HUES64 (cell line): ENCODE measurements at regions not wholly inside any gene's neighbourhood (a gene's known extent, or its start where the extent isn't known, plus 50 kb on each side); places are given as distances from the start of the nearest gene placed in this dataset.

Experiments
- H3K27ac ChIP-seq: 2 replicates; pipeline ENCODE4 v1.7.0; 2013; ENCODE audit warnings: low read depth, low read length, inconsistent platforms
- H3K27me3 ChIP-seq: 2 replicates; pipeline ENCODE4 v1.6.1; 2013; ENCODE audit warnings: mild to moderate bottlenecking, low read length; ENCODE audit not compliant: insufficient read depth
- H3K36me3 ChIP-seq: 2 replicates; pipeline ENCODE4 v1.6.1; 2013; ENCODE audit warnings: mild to moderate bottlenecking, low read length; ENCODE audit not compliant: insufficient read depth
- H3K4me1 ChIP-seq: 2 replicates; pipeline ENCODE4 v1.6.1; 2013; ENCODE audit warnings: mild to moderate bottlenecking, low read length, moderate library complexity; ENCODE audit not compliant: insufficient read depth
- H3K4me3 ChIP-seq: 2 replicates; pipeline ENCODE4 v1.5.1; 2013; ENCODE audit warnings: mild to moderate bottlenecking, low read length, moderate library complexity
- H3K9ac ChIP-seq: 2 replicates; pipeline ENCODE4 v1.6.1; 2013; ENCODE audit warnings: mild to moderate bottlenecking, low read depth, low read length
- H3K9me3 ChIP-seq: 2 replicates; pipeline ENCODE4 v1.6.1; 2013; ENCODE audit warnings: low read depth, low read length; ENCODE audit not compliant: insufficient read depth
- WGBS: fragments of 150-250, 120-280 bp; methylation state at CpG from one replicate; pipeline ENCODE4 v1.1.7; 2013; ENCODE audit warnings: missing lambda C conversion rate; 5-methylcytosine and 5-hydroxymethylcytosine counted together

DNA sequence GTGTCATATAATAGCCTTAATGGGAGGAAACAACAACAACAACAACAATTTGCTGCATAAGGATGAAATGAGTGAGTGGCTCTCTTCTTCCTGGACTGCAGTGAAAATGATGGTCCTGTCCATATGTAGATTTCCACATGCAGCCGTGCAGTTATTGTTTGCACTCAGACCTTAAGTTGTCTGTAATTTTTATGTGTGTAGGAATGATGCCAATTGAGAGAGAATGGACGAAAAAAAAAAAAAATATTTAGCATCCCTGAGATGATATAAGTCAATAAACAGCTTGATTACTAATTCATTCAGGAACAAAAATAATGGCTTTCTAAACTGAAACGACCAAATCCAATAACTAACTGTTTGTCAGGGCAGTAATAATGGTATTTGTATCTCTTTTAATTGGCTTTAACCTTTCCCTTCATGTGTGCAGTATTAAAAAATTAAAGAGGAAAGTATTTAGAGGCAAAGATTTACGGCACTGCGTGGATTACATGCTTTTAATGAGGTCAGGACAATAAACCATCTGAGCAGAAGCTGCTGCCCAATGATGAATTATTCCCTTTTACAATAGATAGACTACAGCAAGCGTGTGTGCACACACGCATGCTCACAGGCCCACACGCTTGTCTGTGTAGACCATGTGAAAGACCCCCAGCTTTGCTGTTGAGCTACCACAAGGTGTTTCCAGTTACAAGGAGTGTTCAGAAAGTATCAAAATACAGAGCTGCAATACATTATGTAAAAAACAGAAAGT is 459.5 kb upstream of the WWC1 start:
- Histone ChIP-seq H3K9ac (no peak overlapping the region), H3K36me3 (no peaks in the 10 kb centered on the region), H3K27me3 (no peaks in the 10 kb centered on the region), H3K9me3 (no peaks in the 10 kb centered on the region), H3K27ac (no peak overlapping the region), H3K4me1 (peaks cover 8% of the 10 kb centered on the region), H3K4me3 (no peak overlapping the region)
- 88% methylated on average over 6 of the region's 8 CpGs for WGBS

DNA sequence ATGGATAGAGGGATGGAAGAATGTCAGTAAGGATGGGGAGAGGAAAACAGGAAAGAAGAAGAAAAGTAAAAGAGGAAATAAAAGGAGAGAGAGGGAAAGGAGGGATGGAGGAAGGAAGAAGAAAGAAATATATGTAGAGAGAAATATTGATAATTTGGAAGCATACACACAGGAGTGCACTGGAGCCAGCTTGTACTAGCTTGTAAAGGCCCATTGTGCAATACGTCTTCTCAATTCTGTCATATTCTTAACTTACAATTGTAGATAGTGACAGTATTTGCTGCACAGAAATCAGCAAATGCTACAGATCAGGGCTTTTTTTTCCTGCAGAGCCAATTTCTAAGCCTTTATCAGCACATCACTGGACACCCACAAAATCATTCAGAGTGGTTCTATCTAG is 458.8 kb upstream of the WWC1 start:
- no peak overlapping the region for H3K4me3 ChIP-seq
- H3K9me3 ChIP-seq: no peaks in the 10 kb centered on the region
- H3K27ac ChIP-seq: no peak overlapping the region
- no CpG with 5 or more reads among the region's 1 CpG for WGBS
- H3K36me3 ChIP-seq: no peaks in the 10 kb centered on the region
- no peaks in the 10 kb centered on the region for H3K27me3 ChIP-seq
- peaks cover 8% of the 10 kb centered on the region for H3K4me1 ChIP-seq
- H3K9ac ChIP-seq: no peak overlapping the region

DNA sequence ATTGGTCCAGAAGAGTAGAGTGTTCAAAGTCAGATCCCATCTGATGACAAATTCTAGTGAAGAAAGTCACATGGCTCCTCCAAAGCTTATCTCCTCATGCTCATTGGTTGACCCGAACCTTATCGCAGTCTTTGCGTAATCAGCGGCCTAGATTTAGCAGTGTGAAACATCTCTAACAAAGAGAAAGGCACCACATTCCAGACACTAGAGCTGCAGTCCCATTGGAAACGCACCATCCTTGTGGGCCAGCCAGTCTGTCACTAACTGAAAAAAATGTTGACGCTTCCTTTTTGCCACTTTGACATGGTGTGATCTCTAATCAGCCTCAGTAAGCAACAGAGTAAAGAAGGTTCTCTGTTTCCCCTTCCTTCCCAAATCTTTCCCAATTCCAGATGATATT is 458.0 kb upstream of the WWC1 start:
- Histone ChIP-seq H3K27ac (no peak overlapping the region), H3K36me3 (no peaks in the 10 kb centered on the region), H3K4me1 (peaks cover 8% of the 10 kb centered on the region), H3K27me3 (no peaks in the 10 kb centered on the region), H3K9ac (no peak overlapping the region), H3K4me3 (no peak overlapping the region), H3K9me3 (no peaks in the 10 kb centered on the region)
- 90% methylated on average over 6 of the region's 6 CpGs for WGBS

- Histone ChIP-seq H3K27ac (no peak overlapping the region), H3K4me1 (peaks cover 15% of the 10 kb centered on the region)
Measured at GRCh38 chr5:167835146-167835545, 456.3 kb upstream of the WWC1 start.

GRCh38 chr5:167837127-167837526 is 454.3 kb upstream of the WWC1 start:
- H3K27me3 ChIP-seq: no peaks in the 10 kb centered on the region
- H3K9ac ChIP-seq: no peak overlapping the region
- WGBS: no CpG with 5 or more reads among the region's 2 CpGs
- no peak overlapping the region for H3K27ac ChIP-seq
- no peaks in the 10 kb centered on the region for H3K9me3 ChIP-seq
- peaks cover 15% of the 10 kb centered on the region for H3K4me1 ChIP-seq
- no peaks in the 10 kb centered on the region for H3K36me3 ChIP-seq
- H3K4me3 ChIP-seq: no peak overlapping the region

More at GRCh38 chr5:167835146-167835545, 456.3 kb upstream of the WWC1 start:
- no peaks in the 10 kb centered on the region for H3K36me3 ChIP-seq
- no peak overlapping the region for H3K9ac ChIP-seq
- 79% methylated on average over 1 of the region's 1 CpG for WGBS
- H3K4me3 ChIP-seq: no peak overlapping the region
- no peaks in the 10 kb centered on the region for H3K9me3 ChIP-seq
- no peaks in the 10 kb centered on the region for H3K27me3 ChIP-seq

DNA sequence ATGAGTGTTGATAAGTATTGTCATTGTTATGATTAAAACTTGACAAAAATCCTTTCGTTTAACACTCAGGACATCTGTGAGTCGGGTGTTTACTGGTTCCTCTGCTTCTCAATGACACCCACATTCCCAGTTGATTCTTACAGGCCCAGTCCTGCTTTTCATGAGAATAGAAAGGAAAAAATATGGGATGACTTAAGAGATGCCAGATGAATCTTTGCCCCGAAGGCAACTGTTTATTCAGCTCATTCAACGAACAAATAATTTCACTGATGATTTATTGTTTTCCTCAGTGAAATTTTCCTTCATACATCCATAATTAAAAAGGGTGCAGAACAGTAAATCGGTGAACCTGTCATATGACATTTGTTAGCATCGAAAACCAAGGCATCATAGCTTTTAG is 452.4 kb upstream of the WWC1 start:
- H3K27ac ChIP-seq: no peak overlapping the region
- no peaks in the 10 kb centered on the region for H3K9me3 ChIP-seq
- 87% methylated on average over 6 of the region's 6 CpGs for WGBS
- H3K4me3 ChIP-seq: no peak overlapping the region
- no peak overlapping the region for H3K9ac ChIP-seq
- H3K36me3 ChIP-seq: no peaks in the 10 kb centered on the region
- H3K4me1 ChIP-seq: peaks cover 15% of the 10 kb centered on the region
- no peaks in the 10 kb centered on the region for H3K27me3 ChIP-seq

GRCh38 chr5:167840527-167841130 is 450.8 kb upstream of the WWC1 start:
- Histone ChIP-seq H3K27ac (no peak overlapping the region), H3K9ac (no peak overlapping the region), H3K4me3 (no peak overlapping the region), H3K27me3 (no peaks in the 10 kb centered on the region), H3K9me3 (no peaks in the 10 kb centered on the region), H3K4me1 (peaks cover 8% of the 10 kb centered on the region), H3K36me3 (no peaks in the 10 kb centered on the region)
- WGBS: 93% methylated on average over 7 of the region's 8 CpGs

DNA sequence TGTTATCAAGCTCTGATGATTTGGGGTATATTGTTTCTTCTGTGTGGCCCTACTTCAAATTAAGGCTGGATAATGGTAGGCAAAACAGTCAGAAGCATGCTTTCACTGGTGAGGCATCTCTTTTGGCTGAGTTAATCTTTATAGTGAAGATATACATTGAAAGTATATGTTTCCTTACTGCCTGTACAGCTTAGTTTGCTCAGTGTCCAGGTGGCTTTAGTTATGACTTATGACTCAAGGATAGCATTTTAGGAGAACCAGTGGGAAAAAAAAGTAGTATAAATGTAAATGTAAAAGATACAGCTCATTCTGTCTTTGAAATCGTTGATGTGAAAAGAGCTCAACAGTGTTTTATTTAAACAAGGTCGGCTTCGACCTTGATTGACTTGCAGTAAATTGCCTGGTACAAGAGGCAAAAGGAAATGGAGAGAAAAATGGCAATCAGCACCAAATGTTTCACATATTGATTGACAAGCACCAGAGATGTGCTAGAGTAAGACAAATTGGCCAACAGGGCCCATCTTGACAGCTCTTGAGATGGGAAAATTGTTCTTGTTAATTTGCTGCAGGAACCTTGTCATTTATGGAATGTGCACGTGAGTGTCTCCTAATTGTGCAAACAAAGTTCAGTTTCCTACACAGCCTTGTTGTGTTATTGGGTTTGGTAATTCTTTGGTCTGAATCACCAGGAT is 447.4 kb upstream of the WWC1 start:
- H3K27ac ChIP-seq: no peak overlapping the region
- no peak overlapping the region for H3K4me3 ChIP-seq
- no peaks in the 10 kb centered on the region for H3K36me3 ChIP-seq
- no peaks in the 10 kb centered on the region for H3K9me3 ChIP-seq
- H3K27me3 ChIP-seq: no peaks in the 10 kb centered on the region
- H3K4me1 ChIP-seq: peaks cover 4% of the 10 kb centered on the region; the same call in 1 of the 2 replicates
- no peak overlapping the region for H3K9ac ChIP-seq
- 92% methylated on average over 4 of the region's 4 CpGs for whole genome bisulfite sequencing

DNA sequence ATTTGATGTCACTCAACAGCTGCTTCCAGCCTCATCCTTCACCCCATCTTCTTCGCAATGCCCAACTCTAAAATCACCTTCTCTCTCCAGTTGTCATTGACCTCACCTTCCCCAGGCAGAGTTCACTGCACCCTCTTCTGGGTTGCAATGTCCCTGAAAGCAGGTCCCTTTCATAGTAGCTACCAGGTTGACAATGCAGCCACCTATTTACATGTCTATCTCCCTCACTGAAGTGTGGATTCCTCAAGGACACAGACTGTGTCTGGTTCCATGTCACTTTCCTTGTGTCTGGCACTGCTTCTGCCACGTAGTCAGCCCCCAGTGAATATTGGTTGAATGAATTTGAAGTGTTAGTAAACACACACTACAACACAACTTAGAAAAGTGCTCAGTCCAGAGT is 445.5 kb upstream of the WWC1 start:
- no peaks in the 10 kb centered on the region for H3K36me3 ChIP-seq
- H3K27ac ChIP-seq: no peak overlapping the region
- no peak overlapping the region for H3K9ac ChIP-seq
- no peaks in the 10 kb centered on the region for H3K27me3 ChIP-seq
- 90% methylated on average over 1 of the region's 2 CpGs for WGBS
- H3K9me3 ChIP-seq: no peaks in the 10 kb centered on the region
- H3K4me1 ChIP-seq: no peaks in the 10 kb centered on the region
- no peak overlapping the region for H3K4me3 ChIP-seq

GRCh38 chr5:167849874-167850273 is 441.6 kb upstream of the WWC1 start:
- Histone ChIP-seq H3K9me3 (no peaks in the 10 kb centered on the region), H3K4me3 (no peak overlapping the region), H3K4me1 (no peaks in the 10 kb centered on the region), H3K27me3 (no peaks in the 10 kb centered on the region), H3K36me3 (no peaks in the 10 kb centered on the region), H3K27ac (no peak overlapping the region), H3K9ac (no peak overlapping the region)
- WGBS: 79% methylated on average over 4 of the region's 4 CpGs

DNA sequence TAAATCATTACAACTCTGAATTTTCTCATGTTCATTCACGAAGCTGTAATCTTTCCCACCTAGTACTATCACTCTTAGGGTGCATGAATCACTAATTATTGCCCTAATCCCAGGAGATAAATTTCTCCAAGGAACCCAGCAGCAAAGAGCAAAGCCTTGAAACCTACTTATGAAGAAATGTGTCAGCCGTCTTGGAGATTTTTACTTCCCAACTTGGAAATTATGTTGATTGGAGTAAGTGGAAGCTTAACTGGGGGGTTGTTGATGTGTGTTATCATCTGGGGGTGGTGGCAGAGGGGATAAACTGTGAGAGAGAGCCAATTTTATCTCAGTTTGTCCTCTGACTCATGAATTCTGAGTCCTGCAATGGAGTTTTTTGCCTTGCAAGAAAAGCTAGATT is 440.5 kb upstream of the WWC1 start:
- Histone ChIP-seq H3K4me1 (no peaks in the 10 kb centered on the region), H3K36me3 (no peaks in the 10 kb centered on the region), H3K9ac (no peak overlapping the region), H3K27me3 (no peaks in the 10 kb centered on the region), H3K4me3 (no peak overlapping the region), H3K9me3 (no peaks in the 10 kb centered on the region), H3K27ac (no peak overlapping the region)
- 83% methylated on average over 2 of the region's 2 CpGs for WGBS
